ENCODE measurements at regions not wholly inside any gene's neighbourhood (a gene's known extent, or its start where the extent isn't known, plus 50 kb on each side); places are given as distances from the start of the nearest gene placed in this dataset.
A peak's percentile ranks its signal among the peaks of the same experiment; 100 is the strongest.

GRCh38 chr5:116947691-116948528 lies 373.3 kb upstream of the SEMA6A start:
- in situ Hi-C loops (cut with MboI), result loop anchor here (5.0 kb wide), 1 partner anchor 371 kb away; no protein-coding TSS in a partner anchor
- BruUV-seq (replicated peaks), result no TSS peak
- Histone ChIP-seq H3K27me3 (replicated peaks in 1 of 2; ENCODE audit: control insufficient read depth in 2 of 2, insufficient read depth in 2 of 2, low read length in 1 of 2) (peaks cover 0 to 1% of the 10 kb centered on the region in 2 experiments; a peak in 1 of 4 replicates), H3K9ac (ENCODE audit: control insufficient read depth, insufficient read depth, low read length) (no peak overlapping the region), H3K4me3 (no peak overlapping the region), H3K79me2 (ENCODE audit: control insufficient read depth, insufficient read depth, low read length) (no peaks in the 10 kb centered on the region), H3K36me3 (ENCODE audit: control insufficient read depth in 2 of 2, insufficient read depth in 2 of 2, low read length in 1 of 2) (no peaks in the 10 kb centered on the region), H3K4me2 (ENCODE audit: control insufficient read depth, insufficient read depth) (peak overlapping the region; percentile 59), H2AFZ (ENCODE audit: control insufficient read depth, low read depth, low read length) (peak overlapping the region; percentile 79), H3K27ac (ENCODE audit: control insufficient read depth, insufficient read depth) (no peak overlapping the region), H4K20me1 (ENCODE audit: control insufficient read depth, insufficient read depth) (no peaks in the 10 kb centered on the region), H3K4me1 (ENCODE audit: control insufficient read depth, insufficient read depth, low read length) (peaks cover 3% of the 10 kb centered on the region), H3K9me3 (replicated peaks; ENCODE audit: control insufficient read depth, insufficient read depth, low read length) (no peaks in the 10 kb centered on the region; the same call in 2 of the 3 replicates)
- RAD21 ChIA-PET (ENCODE audit: unreplicated experiment), result interaction anchor here (0.7 to 3.4 kb wide), 18 partner anchors 14 to 810 kb away, joined by 3 to 74 read pairs (median 4); partner anchors contain the start of gene SEMA6A
- intact Hi-C loops (cut with micrococcal nuclease; ENCODE audit: unreplicated experiment), result loop anchor here (1.0 to 5.0 kb wide), 5 partner anchors 183 to 811 kb away; no protein-coding TSS in a partner anchor
- FAIRE-seq (peak; percentile 99), ATAC-seq (peak; percentile 100), DNase-seq (ENCODE audit: low read depth, low spot score) (peak; percentile 87)
- CTCF ChIA-PET, result interaction anchor here (0.5 to 4.9 kb wide), 16 partner anchors 9 to 811 kb away, joined by 3 to 58 read pairs (median 4); partner anchors contain the start of gene SEMA6A
- POLR2A ChIA-PET, result interaction anchor here (0.9 to 1.3 kb wide), 2 partner anchors 371 to 373 kb away, joined by 4 to 5 read pairs; no protein-coding TSS in a partner anchor
- SMC1A ChIA-PET (ENCODE audit: uncharacterized antibody, unreplicated experiment), result interaction anchor here (0.5 to 5.7 kb wide), 27 partner anchors 9 to 811 kb away, joined by 3 to 80 read pairs (median 3); partner anchors contain the start of gene SEMA6A
- WGBS (ENCODE audit: insufficient coverage, insufficient replicate concordance, low lambda C conversion rate, missing lambda C conversion rate), result 47% methylated on average over 15 of the region's 15 CpGs
- no peak for TF ChIP-seq NFXL1 (IDR thresholded peaks at IDR 0.05; ENCODE audit: borderline replicate concordance)
- peak; percentile 98 for TF ChIP-seq RAD21 (IDR thresholded peaks at IDR 0.05; ENCODE audit: insufficient read depth, low read depth, low read length)
- peak; percentile 84 for TF ChIP-seq SPI1 (IDR thresholded peaks at IDR 0.05; ENCODE audit: borderline replicate concordance, insufficient read depth, low read depth, low read length)
- peak; percentile 75; the same call in 1 of the 2 replicates for TF ChIP-seq RB1 (IDR thresholded peaks at IDR 0.05; ENCODE audit: borderline replicate concordance)
- TF ChIP-seq ZBTB40 (IDR thresholded peaks at IDR 0.05; ENCODE audit: borderline replicate concordance), result peak; percentile 63; the same call in 1 of the 2 replicates
- peak in 1 of 2 experiments; percentile 89; a peak in 2 of 4 replicates for TF ChIP-seq ETV6 (conservative IDR thresholded peaks at IDR 0.05 in 1 of 2, IDR thresholded peaks at IDR 0.05 in 1 of 2; ENCODE audit: borderline replicate concordance in 1 of 2, low read depth in 1 of 2)
- TF ChIP-seq IKZF2 (IDR thresholded peaks at IDR 0.05), result peak; percentile 76 to 85; a peak in 3 of 4 replicates
- peak; percentile 64; the same call in 1 of the 2 replicates for TF ChIP-seq RELB (IDR thresholded peaks at IDR 0.05; ENCODE audit: low read depth)
- peak; percentile 51; the same call in 1 of the 2 replicates for TF ChIP-seq GATAD2B (conservative IDR thresholded peaks at IDR 0.05; ENCODE audit: low read depth)
- TF ChIP-seq CREM (IDR thresholded peaks at IDR 0.05; ENCODE audit: low read depth), result peak; percentile 44; the same call in 1 of the 2 replicates
- TF ChIP-seq ZNF207 (IDR thresholded peaks at IDR 0.05; ENCODE audit: borderline replicate concordance), result peak; percentile 81
- peak in 1 of 2 experiments; percentile 4; a peak in 1 of 3 replicates for TF ChIP-seq EGR1 (IDR thresholded peaks at IDR 0.05; ENCODE audit: borderline replicate concordance in 1 of 2, low read depth in 2 of 2, low read length in 2 of 2)
- peak; percentile 46; the same call in 1 of the 2 replicates for TF ChIP-seq HCFC1 (IDR thresholded peaks at IDR 0.05; ENCODE audit: low read length)
- peak; percentile 73; the same call in 1 of the 2 replicates for TF ChIP-seq TCF3 (IDR thresholded peaks at IDR 0.05; ENCODE audit: borderline replicate concordance, insufficient read depth, low read depth, low read length)
- TF ChIP-seq RFX5 (IDR thresholded peaks at IDR 0.05; ENCODE audit: low read depth, low read length), result peak; percentile 84
- TF ChIP-seq GABPA (IDR thresholded peaks at IDR 0.05; ENCODE audit: low read depth), result peak; percentile 77

Measured in GM12878 (cell line).